ENCODE measurements at regions not wholly inside any gene's neighbourhood (a gene's known extent, or its start where the extent isn't known, plus 50 kb on each side); places are given as distances from the start of the nearest gene placed in this dataset.
"Not testable (repeated sequence)": the region's sequence is repeated elsewhere in the genome, so short reads cannot be mapped to it uniquely, and the experiment has no call there.

GRCh38 chr21:20048130-20048837, 949.9 kb upstream of the NCAM2 start:
- H3K27me3 ChIP-seq (ENCODE audit: control insufficient read depth in 2 of 2, insufficient read depth in 2 of 2, low read length in 2 of 2); H3K4me1 ChIP-seq (ENCODE audit: control insufficient read depth, extremely low read depth, insufficient read depth, low read length); intact Hi-C loops (cut with micrococcal nuclease); H2AFZ ChIP-seq (ENCODE audit: low read depth, low read length); H3K79me2 ChIP-seq (ENCODE audit: control insufficient read depth, insufficient read depth, low read length); CTCF ChIA-PET; H3K9me3 ChIP-seq (replicated peaks; ENCODE audit: control insufficient read depth, insufficient read depth, low read length); H3K36me3 ChIP-seq (ENCODE audit: control insufficient read depth in 2 of 2, extremely low read depth in 1 of 2, insufficient read depth in 2 of 2, low read length in 2 of 2); H3K4me3 ChIP-seq (replicated peaks in 1 of 3; ENCODE audit: insufficient read depth in 1 of 3, low read depth in 1 of 3, low read length in 3 of 3); H3K4me2 ChIP-seq (ENCODE audit: insufficient read depth, low read length); H3K27ac ChIP-seq (ENCODE audit: insufficient read depth, low read depth, low read length); H3K9ac ChIP-seq (replicated peaks; ENCODE audit: extremely low read depth, insufficient read depth, low read length); H4K20me1 ChIP-seq (replicated peaks; ENCODE audit: control insufficient read depth, extremely low read depth, insufficient read depth, low read length); BruUV-seq (replicated peaks); FAIRE-seq; DNase-seq (ENCODE audit: low read depth, low spot score); dilution Hi-C loops (cut with MboI; ENCODE audit: extremely low pct_ligation_motif_present, low sequenced_read_pairs); H3K9me1 ChIP-seq (replicated peaks; ENCODE audit: control insufficient read depth, extremely low read depth, insufficient read depth, low read length); POLR2A ChIA-PET: not testable (repeated sequence)

DNA sequence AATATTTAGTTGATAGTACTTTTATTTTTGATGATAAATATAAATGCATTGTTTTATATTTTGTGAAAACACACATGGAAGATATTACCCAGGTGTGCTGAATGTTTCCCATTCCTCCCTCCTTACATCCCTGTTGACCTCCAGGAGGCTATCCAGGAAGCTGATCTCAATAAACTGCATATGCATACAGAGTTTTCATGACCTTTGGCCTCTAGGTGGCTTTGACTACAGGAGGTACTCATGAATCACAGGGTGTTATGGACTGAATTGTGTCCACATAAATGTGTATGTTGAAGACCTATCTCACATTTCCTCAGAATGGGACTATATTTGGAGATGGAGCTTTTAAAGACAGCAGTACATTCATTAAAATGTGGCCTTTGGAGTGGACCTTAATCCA, 914.9 kb upstream of the NCAM2 start:
- dilution Hi-C loops (cut with MboI; ENCODE audit: extremely low pct_ligation_motif_present, low sequenced_read_pairs) = no loop called here
- no peaks in the 10 kb centered on the region for H3K79me2 ChIP-seq (ENCODE audit: control insufficient read depth, insufficient read depth, low read length)
- FAIRE-seq = no peak

More for the DNA sequence above, 914.9 kb upstream of the NCAM2 start:
- Histone ChIP-seq H3K9me1 (replicated peaks; ENCODE audit: control insufficient read depth, extremely low read depth, insufficient read depth, low read length) (no peaks in the 10 kb centered on the region), H3K4me2 (ENCODE audit: insufficient read depth, low read length) (no peak overlapping the region), H3K27me3 (ENCODE audit: control insufficient read depth in 2 of 2, insufficient read depth in 2 of 2, low read length in 2 of 2) (no peaks in the 10 kb centered on the region), H3K9me3 (replicated peaks; ENCODE audit: control insufficient read depth, insufficient read depth, low read length) (no peaks in the 10 kb centered on the region), H3K27ac (ENCODE audit: insufficient read depth, low read depth, low read length) (no peak overlapping the region), H3K36me3 (ENCODE audit: control insufficient read depth in 2 of 2, extremely low read depth in 1 of 2, insufficient read depth in 2 of 2, low read length in 2 of 2) (no peaks in the 10 kb centered on the region), H3K4me1 (ENCODE audit: control insufficient read depth, extremely low read depth, insufficient read depth, low read length) (no peaks in the 10 kb centered on the region), H2AFZ (ENCODE audit: low read depth, low read length) (no peak overlapping the region), H4K20me1 (replicated peaks; ENCODE audit: control insufficient read depth, extremely low read depth, insufficient read depth, low read length) (no peaks in the 10 kb centered on the region), H3K9ac (replicated peaks; ENCODE audit: extremely low read depth, insufficient read depth, low read length) (no peak overlapping the region), H3K4me3 (replicated peaks in 1 of 3; ENCODE audit: insufficient read depth in 1 of 3, low read depth in 1 of 3, low read length in 3 of 3) (no peak overlapping the region)
- TF ChIP-seq EZH2 (IDR thresholded peaks at IDR 0.05; ENCODE audit: borderline replicate concordance, low read depth, low read length, severe bottlenecking) (no peak), MYC (IDR thresholded peaks at IDR 0.05; ENCODE audit: low read depth, low read length) (no peak), POLR2A (IDR thresholded peaks at IDR 0.05; ENCODE audit: low read depth, low read length) (no peak), JUN (IDR thresholded peaks at IDR 0.05; ENCODE audit: borderline replicate concordance, insufficient read depth, insufficient read length, low read depth) (no peak), POLR2AphosphoS5 (IDR thresholded peaks at IDR 0.05; ENCODE audit: insufficient read depth, low read depth, low read length) (no peak), FOS (IDR thresholded peaks at IDR 0.05; ENCODE audit: borderline replicate concordance, insufficient read depth, low read length) (no peak), GATA2 (IDR thresholded peaks at IDR 0.05; ENCODE audit: insufficient read depth, insufficient read length, low read depth, low read length) (no peak)
- TF ChIP-seq, protein P1, sequence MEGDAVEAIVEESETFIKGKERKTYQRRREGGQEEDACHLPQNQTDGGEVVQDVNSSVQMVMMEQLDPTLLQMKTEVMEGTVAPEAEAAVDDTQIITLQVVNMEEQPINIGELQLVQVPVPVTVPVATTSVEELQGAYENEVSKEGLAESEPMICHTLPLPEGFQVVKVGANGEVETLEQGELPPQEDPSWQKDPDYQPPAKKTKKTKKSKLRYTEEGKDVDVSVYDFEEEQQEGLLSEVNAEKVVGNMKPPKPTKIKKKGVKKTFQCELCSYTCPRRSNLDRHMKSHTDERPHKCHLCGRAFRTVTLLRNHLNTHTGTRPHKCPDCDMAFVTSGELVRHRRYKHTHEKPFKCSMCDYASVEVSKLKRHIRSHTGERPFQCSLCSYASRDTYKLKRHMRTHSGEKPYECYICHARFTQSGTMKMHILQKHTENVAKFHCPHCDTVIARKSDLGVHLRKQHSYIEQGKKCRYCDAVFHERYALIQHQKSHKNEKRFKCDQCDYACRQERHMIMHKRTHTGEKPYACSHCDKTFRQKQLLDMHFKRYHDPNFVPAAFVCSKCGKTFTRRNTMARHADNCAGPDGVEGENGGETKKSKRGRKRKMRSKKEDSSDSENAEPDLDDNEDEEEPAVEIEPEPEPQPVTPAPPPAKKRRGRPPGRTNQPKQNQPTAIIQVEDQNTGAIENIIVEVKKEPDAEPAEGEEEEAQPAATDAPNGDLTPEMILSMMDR (IDR thresholded peaks at IDR 0.05; ENCODE audit: extremely low read depth in 1 of 2, insufficient read depth in 1 of 2, low read depth in 1 of 2, low read length in 2 of 2) = no peak
- TF ChIP-seq, protein P2, sequence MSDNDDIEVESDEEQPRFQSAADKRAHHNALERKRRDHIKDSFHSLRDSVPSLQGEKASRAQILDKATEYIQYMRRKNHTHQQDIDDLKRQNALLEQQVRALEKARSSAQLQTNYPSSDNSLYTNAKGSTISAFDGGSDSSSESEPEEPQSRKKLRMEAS (IDR thresholded peaks at IDR 0.05; ENCODE audit: insufficient read depth, insufficient read length) = no peak
- intact Hi-C loops (cut with micrococcal nuclease) = no loop called here
- DNase-seq (ENCODE audit: low read depth, low spot score) = no peak
- ChIA-PET POLR2A (no interaction called here), CTCF (no interaction called here)
- BruUV-seq (replicated peaks) = no TSS peak

All from endothelial cell of umbilical vein (primary cell).